Neuronal stem cell (in vitro differentiated cells): ENCODE measurements at regions not wholly inside any gene's neighbourhood (a gene's known extent, or its start where the extent isn't known, plus 50 kb on each side); places are given as distances from the start of the nearest gene placed in this dataset.
A peak's percentile ranks its signal among the peaks of the same experiment; 100 is the strongest.

Experiments used
- DNase-seq: peaks from one replicate; pipeline ENCODE4 v3.0.0-alpha.2; 2013; ENCODE audit warnings: low spot score
- H2AFZ ChIP-seq: one replicate; pipeline ENCODE4 v1.6.1; 2013; ENCODE audit warnings: mild to moderate bottlenecking, low read length, inconsistent platforms
- H2AK5ac ChIP-seq: 2 replicates; pipeline ENCODE4 v1.6.1; 2013; ENCODE audit warnings: low read depth, mild to moderate bottlenecking, inconsistent platforms, low read length, moderate library complexity, mixed read lengths
- H2BK120ac ChIP-seq: 2 replicates; pipeline ENCODE4 v1.6.1; 2013; ENCODE audit warnings: low read depth, mild to moderate bottlenecking, inconsistent platforms, low read length, moderate library complexity, mixed read lengths
- H2BK12ac ChIP-seq: one replicate; pipeline ENCODE4 v1.6.1; 2013; ENCODE audit warnings: low read length, inconsistent platforms
- H2BK15ac ChIP-seq: 2 replicates; pipeline ENCODE4 v1.6.1; 2013; ENCODE audit warnings: mild to moderate bottlenecking, low read length, inconsistent platforms, mixed read lengths
- H2BK5ac ChIP-seq: one replicate; pipeline ENCODE4 v1.6.1; 2013; ENCODE audit warnings: inconsistent platforms, mild to moderate bottlenecking, low read length, moderate library complexity
- H3K14ac ChIP-seq: one replicate; pipeline ENCODE4 v1.6.1; 2013; ENCODE audit warnings: low read length, inconsistent platforms
- H3K18ac ChIP-seq: 2 replicates; pipeline ENCODE4 v1.6.1; 2013; ENCODE audit warnings: low read length, inconsistent platforms
- H3K23ac ChIP-seq: 2 replicates; pipeline ENCODE4 v1.6.1; 2013; ENCODE audit warnings: low read depth, mild to moderate bottlenecking, mixed read lengths, low read length, inconsistent platforms; ENCODE audit not compliant: poor library complexity
- H3K27ac ChIP-seq: replicated peaks from 3 replicates; pipeline ENCODE4 v1.5.1; 2013; ENCODE audit warnings: low read length, inconsistent platforms
- H3K27me3 ChIP-seq, 3 experiments: 2 replicates each; pipeline ENCODE4 v1.6.1; 2013; ENCODE audit warnings: low read length in 3 of 3, mild to moderate bottlenecking in 2 of 3, inconsistent platforms in 1 of 3, low read depth in 1 of 3, mixed read lengths in 1 of 3, moderate library complexity in 1 of 3; ENCODE audit not compliant: control insufficient read depth in 3 of 3, insufficient read depth in 3 of 3
- H3K36me3 ChIP-seq, 2 donors: replicated peaks in 1 of 2; 2 replicates each; pipeline ENCODE4 v1.6.1; 2013; ENCODE audit warnings: low read length in 2 of 2; ENCODE audit not compliant: control insufficient read depth in 2 of 2, insufficient read depth in 2 of 2
- H3K4ac ChIP-seq: 2 replicates; pipeline ENCODE4 v1.6.1; 2013; ENCODE audit warnings: inconsistent platforms, mild to moderate bottlenecking, low read length, moderate library complexity
- H3K4me1 ChIP-seq, 2 donors: 1 replicate in 1 of 2; 2 replicates in 1 of 2; pipeline ENCODE4 v1.6.1; 2013; ENCODE audit warnings: low read length in 2 of 2, low read depth in 1 of 2; ENCODE audit not compliant: control insufficient read depth in 2 of 2, insufficient read depth in 1 of 2
- H3K4me2 ChIP-seq: one replicate; pipeline ENCODE4 v1.6.1; 2013; ENCODE audit warnings: mild to moderate bottlenecking, low read length, inconsistent platforms; ENCODE audit not compliant: insufficient read depth, poor library complexity, severe bottlenecking
- H3K4me3 ChIP-seq, 2 donors: 2 replicates each; pipeline ENCODE4 v1.5.1; 2013; ENCODE audit warnings: low read length in 2 of 2, mild to moderate bottlenecking in 2 of 2, inconsistent platforms in 1 of 2, moderate library complexity in 1 of 2
- H3K79me1 ChIP-seq: one replicate; pipeline ENCODE4 v1.6.1; 2013; ENCODE audit warnings: low read depth, mild to moderate bottlenecking, inconsistent platforms, low read length, moderate library complexity
- H3K9ac ChIP-seq: one replicate; pipeline ENCODE4 v1.6.1; 2013; ENCODE audit warnings: mild to moderate bottlenecking, low read depth, low read length, inconsistent platforms; ENCODE audit not compliant: poor library complexity
- H3K9me3 ChIP-seq, 2 donors: replicated peaks in 1 of 2; 2 replicates each; pipeline versions ENCODE3 to v1.6.1; 2013; ENCODE audit warnings: low read length in 2 of 2, mild to moderate bottlenecking in 2 of 2, inconsistent platforms in 1 of 2, low read depth in 1 of 2, mixed read lengths in 1 of 2, moderate library complexity in 1 of 2; ENCODE audit not compliant: control insufficient read depth in 2 of 2, insufficient read depth in 1 of 2
- H4K8ac ChIP-seq: one replicate; pipeline ENCODE4 v1.6.1; 2013; ENCODE audit warnings: low read depth, mild to moderate bottlenecking, inconsistent platforms, low read length, moderate library complexity
- H4K91ac ChIP-seq: one replicate; pipeline ENCODE4 v1.6.1; 2013; ENCODE audit warnings: low read length, low read depth, mild to moderate bottlenecking, inconsistent platforms; ENCODE audit not compliant: poor library complexity
- WGBS, 2 donors: extraction: QIAGEN DNeasy Blood & Tissue Kit; methylation state at CpG; one replicate each; pipeline ENCODE4 v1.1.7; 2013; ENCODE audit warnings: missing lambda C conversion rate in 2 of 2, mixed read lengths in 1 of 2; ENCODE audit not compliant: insufficient read length in 2 of 2, insufficient replicate concordance in 1 of 2; ENCODE audit errors: extremely low coverage in 2 of 2; 5-methylcytosine and 5-hydroxymethylcytosine counted together

DNA sequence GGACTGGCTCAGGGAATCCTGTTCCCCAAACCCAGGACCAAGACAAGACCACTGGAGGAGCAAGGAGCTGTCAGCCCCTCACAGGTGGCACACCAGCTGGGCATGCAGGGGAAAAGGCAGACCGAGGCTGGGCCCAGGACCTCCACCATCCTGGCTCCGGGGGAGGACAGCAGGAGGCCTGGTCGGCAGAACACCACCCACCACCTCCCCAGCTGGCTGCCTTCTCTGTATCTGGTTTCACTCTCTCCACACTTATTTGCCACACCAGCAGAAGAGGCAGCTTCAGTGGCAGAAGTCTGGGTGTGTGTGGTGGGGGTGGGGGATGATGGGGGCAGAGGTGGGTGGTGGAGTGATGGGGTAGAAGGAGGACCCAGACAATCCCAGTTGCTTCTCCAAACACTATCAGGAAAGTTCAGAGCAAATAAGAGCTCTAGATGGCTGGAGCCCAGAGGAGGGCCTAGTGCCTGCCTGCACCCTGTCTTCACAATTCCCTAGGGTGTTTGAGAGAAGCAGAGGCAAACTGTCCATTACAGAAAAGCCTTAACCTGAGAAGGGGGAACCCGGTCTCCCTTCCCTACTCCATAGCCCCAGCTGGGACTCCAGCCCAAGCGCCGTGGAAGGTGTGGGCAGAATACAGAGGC, 51.9 kb upstream of the CDON start:
- H3K36me3 ChIP-seq = no peaks in the 10 kb centered on the region
- no peak overlapping the region for H3K14ac ChIP-seq
- no peak overlapping the region for H3K4ac ChIP-seq
- H2BK15ac ChIP-seq = no peak overlapping the region
- H2BK5ac ChIP-seq = no peak overlapping the region
- no peak overlapping the region for H3K9ac ChIP-seq
- no peaks in the 10 kb centered on the region for H3K9me3 ChIP-seq
- DNase-seq = no peak
- H3K4me3 ChIP-seq = no peak overlapping the region
- H3K27ac ChIP-seq = no peak overlapping the region
- peak overlapping the region; percentile 12 for H2AK5ac ChIP-seq
- peaks cover 0 to 96% (median 0%) of the 10 kb centered on the region in 3 experiments for H3K27me3 ChIP-seq
- H2AFZ ChIP-seq = no peak overlapping the region
- no peak overlapping the region for H4K91ac ChIP-seq
- H3K4me2 ChIP-seq = no peak overlapping the region
- H3K23ac ChIP-seq = no peak overlapping the region
- H3K79me1 ChIP-seq = no peaks in the 10 kb centered on the region
- no peak overlapping the region for H4K8ac ChIP-seq
- peaks cover 4% of the 10 kb centered on the region in 2 donors for H3K4me1 ChIP-seq
- peak overlapping the region; percentile 86 for H3K18ac ChIP-seq
- H2BK12ac ChIP-seq = peak overlapping the region; percentile 77
- H2BK120ac ChIP-seq = no peak overlapping the region
- no CpG with 5 or more reads among the region's 6 CpGs for WGBS, 2 donors

DNA sequence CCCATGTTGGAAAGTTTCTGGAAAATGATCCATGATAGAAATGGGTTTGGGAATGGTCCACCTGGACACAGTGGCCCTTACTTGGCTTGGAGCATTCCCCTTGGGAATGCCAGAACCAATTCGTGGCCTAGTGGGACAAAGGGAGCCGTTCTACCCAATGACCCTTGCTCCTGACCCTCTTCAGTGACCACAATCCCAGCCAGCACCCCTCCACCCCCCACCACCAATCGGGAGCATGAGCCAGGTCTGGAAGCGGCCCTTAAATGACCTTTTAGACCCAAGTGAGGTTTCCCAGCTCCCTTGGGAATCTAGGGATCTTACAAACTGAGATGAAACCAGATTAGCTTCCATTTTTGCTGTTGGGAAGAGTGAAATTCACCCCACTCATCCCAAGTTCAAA, 51.3 kb upstream of the CDON start:
- Histone ChIP-seq H3K27me3 (peaks cover 0 to 95% (median 0%) of the 10 kb centered on the region in 3 experiments), H3K36me3 (no peaks in the 10 kb centered on the region), H4K8ac (no peak overlapping the region), H4K91ac (no peak overlapping the region), H3K14ac (no peak overlapping the region), H2BK120ac (no peak overlapping the region), H3K9ac (no peak overlapping the region), H3K18ac (no peak overlapping the region), H3K4ac (no peak overlapping the region), H3K9me3 (no peaks in the 10 kb centered on the region), H3K23ac (no peak overlapping the region), H3K4me1 (peaks cover 4% of the 10 kb centered on the region in 2 donors), H3K4me2 (no peak overlapping the region), H2BK12ac (no peak overlapping the region), H3K79me1 (no peaks in the 10 kb centered on the region), H2BK15ac (no peak overlapping the region), H2AFZ (no peak overlapping the region), H3K4me3 (no peak overlapping the region), H3K27ac (no peak overlapping the region), H2AK5ac (no peak overlapping the region), H2BK5ac (peak overlapping the region; percentile 30)
- no CpG with 5 or more reads among the region's 4 CpGs for WGBS, 2 donors
- DNase-seq = no peak

DNA sequence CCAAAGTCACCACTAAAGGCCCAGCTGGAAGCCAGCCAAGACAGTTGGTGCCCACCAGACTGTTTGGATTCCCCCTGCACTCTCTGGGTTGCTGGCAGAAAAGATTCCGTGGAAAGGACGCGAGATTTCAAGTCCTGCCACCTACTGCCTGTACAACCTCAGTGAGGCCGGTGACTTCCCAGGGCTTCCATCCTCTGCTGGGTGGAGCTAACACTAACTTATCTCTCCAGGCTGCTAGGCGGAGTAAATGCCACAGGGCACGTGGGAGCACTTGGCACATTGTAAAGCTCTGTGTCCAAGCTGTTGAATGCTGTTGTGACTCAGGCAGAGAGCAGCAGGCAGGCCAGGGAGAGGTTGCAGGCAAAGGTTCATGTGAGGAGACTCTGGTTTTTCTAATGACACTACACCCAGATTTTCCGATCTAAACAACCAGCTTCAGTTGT, 50.9 kb upstream of the CDON start:
- H3K4ac ChIP-seq = no peak overlapping the region
- peaks cover 0 to 91% (median 0%) of the 10 kb centered on the region in 3 experiments for H3K27me3 ChIP-seq
- no peak overlapping the region for H3K9ac ChIP-seq
- no peak overlapping the region for H3K4me2 ChIP-seq
- no peak overlapping the region for H3K27ac ChIP-seq
- no peak overlapping the region for H2AFZ ChIP-seq
- peaks cover 4% of the 10 kb centered on the region in 2 donors for H3K4me1 ChIP-seq
- H3K9me3 ChIP-seq = no peaks in the 10 kb centered on the region
- no peak overlapping the region for H2BK120ac ChIP-seq
- no peak overlapping the region for H3K4me3 ChIP-seq
- no peak overlapping the region for H2BK12ac ChIP-seq
- peak overlapping the region; percentile 30 for H2BK5ac ChIP-seq
- WGBS, 2 donors = no CpG with 5 or more reads among the region's 7 CpGs
- H3K23ac ChIP-seq = no peak overlapping the region
- H3K36me3 ChIP-seq = no peaks in the 10 kb centered on the region
- peak overlapping the region; percentile 33 for H3K18ac ChIP-seq
- H2BK15ac ChIP-seq = no peak overlapping the region
- DNase-seq = no peak
- H3K79me1 ChIP-seq = no peaks in the 10 kb centered on the region
- peak overlapping the region; percentile 56 for H2AK5ac ChIP-seq
- no peak overlapping the region for H3K14ac ChIP-seq
- no peak overlapping the region for H4K8ac ChIP-seq
- H4K91ac ChIP-seq = no peak overlapping the region

DNA sequence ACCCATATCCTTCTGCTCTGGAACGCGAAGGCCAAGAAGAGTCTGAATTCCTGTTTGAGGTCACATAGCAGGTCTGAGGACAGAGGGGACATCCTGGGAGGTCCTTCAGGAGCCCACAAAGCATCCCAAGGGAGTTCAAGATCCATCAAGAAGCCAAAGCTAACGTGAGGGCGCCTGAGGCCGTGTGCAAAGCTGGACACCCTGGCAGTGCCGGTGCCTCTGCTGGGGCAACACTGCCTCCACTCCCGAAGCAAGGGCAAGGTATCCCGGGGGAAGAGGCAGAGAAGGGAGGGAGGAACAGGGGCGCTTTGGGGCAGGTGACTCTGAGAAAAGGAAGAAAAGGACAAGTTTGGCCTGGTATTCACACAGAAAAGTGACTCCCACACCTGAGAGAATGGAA, 50.3 kb upstream of the CDON start:
- Histone ChIP-seq H2BK12ac (no peak overlapping the region), H3K4me1 (peaks cover 4% of the 10 kb centered on the region in 2 donors), H3K18ac (no peak overlapping the region), H3K79me1 (no peaks in the 10 kb centered on the region), H3K4ac (no peak overlapping the region), H2AK5ac (peak overlapping the region; percentile 56), H3K36me3 (no peaks in the 10 kb centered on the region), H2BK5ac (peak overlapping the region; percentile 30), H4K91ac (no peak overlapping the region), H3K23ac (peak overlapping the region; percentile 4), H3K4me3 (no peak overlapping the region), H2BK120ac (no peak overlapping the region), H3K27ac (no peak overlapping the region), H2AFZ (no peak overlapping the region), H3K4me2 (no peak overlapping the region), H3K9ac (no peak overlapping the region), H3K9me3 (no peaks in the 10 kb centered on the region), H4K8ac (no peak overlapping the region), H3K14ac (no peak overlapping the region), H3K27me3 (peaks cover 0 to 87% (median 0%) of the 10 kb centered on the region in 3 experiments), H2BK15ac (no peak overlapping the region)
- no CpG with 5 or more reads among the region's 9 CpGs for WGBS, 2 donors
- no peak for DNase-seq
